Gastroesophageal sphincter (tissue), 4 donors: ENCODE measurements at regions not wholly inside any gene's neighbourhood (a gene's known extent, or its start where the extent isn't known, plus 50 kb on each side); places are given as distances from the start of the nearest gene placed in this dataset.

ENCODE experiments used
- ATAC-seq: fragments of 150-250 bp; one replicate; pipeline ENCODE4 v1.9.1; 2016; ENCODE audit warnings: mild to moderate bottlenecking, moderate library complexity
- H3K27ac ChIP-seq, 4 donors: fragments of 200-600 bp; sonication (generic) in 3 of 4; 1 replicate in 3 of 4; 2 replicates in 1 of 4; pipeline ENCODE4 v1.5.1; 2016 to 2019
- H3K27me3 ChIP-seq: fragments of 200-600 bp; sonication (generic); one replicate; pipeline ENCODE4 v1.5.1; 2019
- H3K36me3 ChIP-seq, 2 donors: fragments of 200-600 bp; sonication (generic); one replicate each; pipeline ENCODE4 v1.5.1; 2019; ENCODE audit warnings: control low read depth in 1 of 2
- H3K4me1 ChIP-seq, 3 donors: fragments of 200-600 bp; sonication (generic); 1 replicate in 2 of 3; 2 replicates in 1 of 3; pipeline ENCODE4 v1.5.1; 2016 to 2019; ENCODE audit warnings: control low read depth in 2 of 3
- H3K4me3 ChIP-seq, 2 donors: fragments of 200-600 bp; sonication (generic); one replicate each; pipeline ENCODE4 v1.5.1; 2019; ENCODE audit warnings: mild to moderate bottlenecking in 1 of 2, moderate library complexity in 1 of 2
- H3K9me3 ChIP-seq, 3 donors: fragments of 200-600 bp; sonication (generic); one replicate each; pipeline ENCODE4 v1.5.1; 2017 to 2019; ENCODE audit warnings: control low read depth in 2 of 3
- EP300 ChIP-seq: sonication (generic); formaldehyde crosslinking; IDR thresholded peaks from one replicate; pipeline ENCODE4 v1.6.1; 2017; ENCODE audit warnings: antibody characterized with exemption, mild to moderate bottlenecking
- POLR2A ChIP-seq, 2 donors: fragments of 450-650 bp; IDR thresholded peaks; one replicate each; pipeline ENCODE4 v1.6.1; 2017; ENCODE audit warnings: antibody characterized with exemption in 2 of 2, mild to moderate bottlenecking in 2 of 2, moderate library complexity in 1 of 2
- POLR2AphosphoS5 ChIP-seq: sonication (generic); formaldehyde crosslinking; IDR thresholded peaks from one replicate; pipeline ENCODE4 v1.6.1; 2017; ENCODE audit warnings: antibody characterized with exemption
- WGBS, 2 donors: methylation state at CpG; one replicate each; pipeline ENCODE4 v1.1.5; 2018; ENCODE audit warnings: low coverage in 1 of 2; 5-methylcytosine and 5-hydroxymethylcytosine counted together
- TF ChIP-seq, protein P1 (sequence below), 4 experiments: fragments of 200-600 bp in 2 of 4; fragments of 450-650 bp in 2 of 4; sonication (generic) in 1 of 4; IDR thresholded peaks; one replicate each; pipeline ENCODE4 v1.5.1; 2017 to 2019; ENCODE audit warnings: antibody characterized with exemption in 4 of 4, mild to moderate bottlenecking in 2 of 4, moderate library complexity in 2 of 4

DNA sequence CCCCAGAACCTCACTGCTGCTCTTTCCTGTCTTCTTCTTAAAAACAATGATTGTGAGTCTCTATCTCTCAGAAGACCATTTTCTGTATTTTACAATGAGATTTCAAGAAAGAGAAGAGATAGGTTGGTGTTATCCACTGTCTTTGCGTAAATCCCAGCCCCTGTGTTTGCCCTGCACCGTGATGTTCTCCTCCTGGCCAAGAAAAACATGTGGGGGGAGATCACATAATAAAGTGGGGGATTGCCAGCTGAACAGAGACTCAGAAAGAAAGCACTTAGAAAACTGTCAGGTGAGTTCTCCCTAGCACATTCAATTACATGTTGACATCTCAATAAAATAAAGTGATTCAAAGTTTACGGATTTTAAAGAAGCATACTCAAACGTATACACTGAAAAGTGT lies 105.0 kb upstream of the PITRM1 start:
- TF ChIP-seq, protein P1, sequence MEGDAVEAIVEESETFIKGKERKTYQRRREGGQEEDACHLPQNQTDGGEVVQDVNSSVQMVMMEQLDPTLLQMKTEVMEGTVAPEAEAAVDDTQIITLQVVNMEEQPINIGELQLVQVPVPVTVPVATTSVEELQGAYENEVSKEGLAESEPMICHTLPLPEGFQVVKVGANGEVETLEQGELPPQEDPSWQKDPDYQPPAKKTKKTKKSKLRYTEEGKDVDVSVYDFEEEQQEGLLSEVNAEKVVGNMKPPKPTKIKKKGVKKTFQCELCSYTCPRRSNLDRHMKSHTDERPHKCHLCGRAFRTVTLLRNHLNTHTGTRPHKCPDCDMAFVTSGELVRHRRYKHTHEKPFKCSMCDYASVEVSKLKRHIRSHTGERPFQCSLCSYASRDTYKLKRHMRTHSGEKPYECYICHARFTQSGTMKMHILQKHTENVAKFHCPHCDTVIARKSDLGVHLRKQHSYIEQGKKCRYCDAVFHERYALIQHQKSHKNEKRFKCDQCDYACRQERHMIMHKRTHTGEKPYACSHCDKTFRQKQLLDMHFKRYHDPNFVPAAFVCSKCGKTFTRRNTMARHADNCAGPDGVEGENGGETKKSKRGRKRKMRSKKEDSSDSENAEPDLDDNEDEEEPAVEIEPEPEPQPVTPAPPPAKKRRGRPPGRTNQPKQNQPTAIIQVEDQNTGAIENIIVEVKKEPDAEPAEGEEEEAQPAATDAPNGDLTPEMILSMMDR (IDR thresholded peaks at IDR 0.05) = no peak
- no peak for TF ChIP-seq POLR2AphosphoS5
- no peak for TF ChIP-seq EP300
- TF ChIP-seq POLR2A (IDR thresholded peaks at IDR 0.05) = no peak
- Histone ChIP-seq H3K4me3 (no peak overlapping the region), H3K36me3 (no peaks in the 10 kb centered on the region), H3K4me1 (no peaks in the 10 kb centered on the region), H3K9me3 (no peaks in the 10 kb centered on the region), H3K27me3 (no peaks in the 10 kb centered on the region), H3K27ac (no peak overlapping the region)
- no peak for ATAC-seq
- 80 to 88% methylated on average over 2 to 4 of the region's 4 CpGs for WGBS, 2 donors

DNA sequence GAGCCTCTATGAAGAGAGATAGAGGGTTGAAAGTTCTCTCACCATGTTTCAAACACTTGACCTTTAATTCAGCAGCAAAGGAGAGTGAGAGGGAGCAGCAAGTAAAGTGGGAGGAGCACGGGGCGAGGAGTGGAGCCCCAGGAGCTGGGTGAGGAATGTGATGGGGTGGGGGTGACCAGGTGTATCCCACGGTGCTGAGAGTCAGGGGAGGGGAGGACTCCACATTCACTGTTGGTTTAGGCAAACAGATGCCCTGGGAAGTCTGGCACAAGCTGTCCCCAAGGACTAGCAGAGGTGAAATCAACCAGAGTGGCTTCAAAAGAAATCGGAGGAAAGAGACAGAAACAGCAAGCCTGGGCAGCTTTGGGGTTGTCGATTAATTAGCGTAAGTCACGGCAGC lies 101.8 kb upstream of the PITRM1 start:
- Histone ChIP-seq H3K36me3 (no peaks in the 10 kb centered on the region), H3K4me3 (no peak overlapping the region), H3K9me3 (no peaks in the 10 kb centered on the region), H3K4me1 (peaks cover 0 to 8% (median 0%) of the 10 kb centered on the region in 3 donors), H3K27ac (no peak overlapping the region), H3K27me3 (no peaks in the 10 kb centered on the region)
- TF ChIP-seq POLR2A (IDR thresholded peaks at IDR 0.05) = no peak
- TF ChIP-seq POLR2AphosphoS5 = no peak
- TF ChIP-seq, protein P1 (IDR thresholded peaks at IDR 0.05) = no peak
- no peak for TF ChIP-seq EP300
- no peak for ATAC-seq
- WGBS, 2 donors = 83 to 100% methylated on average over 6 to 7 of the region's 7 CpGs

DNA sequence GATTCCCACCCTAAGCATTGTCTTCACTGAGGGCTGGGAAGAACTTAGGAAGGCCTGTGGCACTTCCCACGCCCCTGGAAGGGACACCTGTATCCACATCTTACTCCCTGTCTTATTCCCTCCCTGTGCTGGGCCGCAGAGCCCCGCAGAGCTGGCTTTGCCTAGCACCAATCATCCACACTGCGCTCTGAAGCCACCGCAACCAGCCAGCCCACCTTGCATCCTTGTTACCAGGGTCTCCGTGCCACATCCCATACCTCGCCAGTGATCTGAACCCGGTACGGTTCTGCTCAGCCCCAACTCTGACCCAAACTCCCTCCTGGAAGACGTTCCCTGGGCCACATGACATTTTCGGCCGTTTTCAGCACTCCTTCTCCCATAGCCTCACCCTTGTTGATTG lies 101.4 kb upstream of the PITRM1 start:
- no peak for ATAC-seq
- Histone ChIP-seq H3K27ac (no peak overlapping the region), H3K36me3 (no peaks in the 10 kb centered on the region), H3K27me3 (no peaks in the 10 kb centered on the region), H3K4me3 (no peak overlapping the region), H3K9me3 (no peaks in the 10 kb centered on the region), H3K4me1 (peaks cover 0 to 8% (median 0%) of the 10 kb centered on the region in 3 donors)
- TF ChIP-seq, protein P1 (IDR thresholded peaks at IDR 0.05) = no peak
- TF ChIP-seq POLR2AphosphoS5 (no peak), POLR2A (IDR thresholded peaks at IDR 0.05) (no peak), EP300 (no peak)
- 97% methylated on average over 7 of the region's 12 CpGs; no CpG with 5 or more reads in 1 of the 2 donors for WGBS, 2 donors

DNA sequence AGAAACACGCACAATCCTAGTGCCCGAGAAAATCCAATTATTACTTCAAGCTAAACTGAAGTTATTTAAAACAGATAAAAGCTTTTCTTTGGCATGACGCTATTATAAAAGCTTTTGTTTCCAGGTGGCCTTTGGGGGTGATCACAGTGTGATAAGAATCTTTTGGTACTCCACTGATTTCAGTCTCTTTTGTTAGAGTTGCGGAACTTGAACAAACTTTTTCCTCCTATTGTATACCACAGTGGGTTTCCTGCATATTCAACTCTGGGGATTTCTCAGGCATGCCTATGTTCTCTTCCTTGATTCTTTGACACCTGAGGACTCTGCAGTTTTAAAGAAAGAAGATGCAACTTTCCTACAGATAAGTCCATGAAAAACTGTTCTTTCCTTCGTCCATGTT lies 99.7 kb upstream of the PITRM1 start:
- TF ChIP-seq POLR2A (IDR thresholded peaks at IDR 0.05) = no peak
- Histone ChIP-seq H3K9me3 (no peaks in the 10 kb centered on the region), H3K27ac (no peak overlapping the region), H3K27me3 (no peaks in the 10 kb centered on the region), H3K36me3 (no peaks in the 10 kb centered on the region), H3K4me1 (peaks cover 0 to 8% (median 0%) of the 10 kb centered on the region in 3 donors), H3K4me3 (no peak overlapping the region)
- no peak for ATAC-seq
- 78 to 79% methylated on average over 4 to 5 of the region's 5 CpGs for WGBS, 2 donors

DNA sequence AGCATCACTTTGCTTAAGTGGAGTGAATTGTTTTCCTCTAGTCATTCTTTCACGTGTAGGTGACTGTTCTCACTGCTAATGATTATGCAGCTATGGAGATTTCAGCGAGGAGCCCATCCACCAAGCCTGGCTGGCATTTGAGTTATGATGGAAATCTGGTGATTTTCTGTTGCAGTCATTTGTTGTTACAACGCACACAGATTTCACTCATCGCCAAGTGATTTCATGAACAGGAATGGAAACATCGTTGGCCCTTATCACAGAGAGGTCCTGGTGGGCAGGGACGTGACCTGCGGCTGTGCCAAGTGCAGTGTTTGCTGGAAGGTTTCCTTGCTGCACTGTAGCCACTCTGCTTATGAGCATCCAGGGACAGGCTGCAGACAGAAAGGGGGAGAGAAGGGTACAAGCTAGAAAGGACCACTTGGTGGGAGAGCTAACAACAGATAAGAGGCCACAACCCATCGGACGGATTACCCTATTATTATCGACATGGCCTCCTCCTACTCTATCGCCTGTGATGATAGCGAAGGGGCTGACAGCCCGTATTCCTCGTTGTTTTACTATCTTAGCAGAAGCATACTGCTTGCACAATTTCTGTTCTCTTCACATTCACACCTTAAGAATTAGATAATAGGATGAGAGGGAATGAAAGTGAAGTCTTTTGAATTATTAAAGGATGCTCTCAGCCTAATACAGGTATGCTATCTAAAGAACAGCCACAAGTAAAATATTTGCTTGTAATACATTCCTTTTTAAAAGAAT lies 99.0 kb upstream of the PITRM1 start:
- no peak for TF ChIP-seq POLR2AphosphoS5
- no peak for TF ChIP-seq POLR2A (IDR thresholded peaks at IDR 0.05)
- TF ChIP-seq EP300 = no peak
- TF ChIP-seq, protein P1 (IDR thresholded peaks at IDR 0.05) = no peak
- Histone ChIP-seq H3K9me3 (no peaks in the 10 kb centered on the region), H3K27me3 (no peaks in the 10 kb centered on the region), H3K4me3 (no peak overlapping the region), H3K4me1 (peaks cover 0 to 8% (median 0%) of the 10 kb centered on the region in 3 donors), H3K27ac (no peak overlapping the region), H3K36me3 (no peaks in the 10 kb centered on the region)
- 83 to 91% methylated on average over 9 of the region's 14 CpGs for WGBS, 2 donors
- ATAC-seq = no peak
